A673 (cell line): ENCODE measurements at regions not wholly inside any gene's neighbourhood (a gene's known extent, or its start where the extent isn't known, plus 50 kb on each side); places are given as distances from the start of the nearest gene placed in this dataset.

Experiments
- BruUV-seq: library from RNA; stranded (reverse); fragments of 400-500 nt; replicated peaks from 2 replicates; lab custom pipeline; 2021; lab: Mats Ljungman, UMichigan
- CTCF ChIA-PET: fragments of 300-600 bp; sonication (Branson Sonifier 250); formaldehyde crosslinking; loops from one replicate; lab custom pipeline; 2022; ENCODE audit warnings: antibody characterized with exemption; lab: Charles Lee
- POLR2A ChIA-PET: fragments of 300-600 bp; sonication (Branson Sonifier 250); formaldehyde crosslinking; loops from one replicate; lab custom pipeline; 2022; ENCODE audit warnings: antibody characterized with exemption; ENCODE audit not compliant: low non-redundant PET; lab: Charles Lee
- DNase-seq: peaks from one replicate; pipeline ENCODE4 v3.0.0-alpha.2; 2015; ENCODE audit warnings: low spot score
- H3K27ac ChIP-seq: fragments of 200-600 bp; sonication (generic); 2 replicates; pipeline ENCODE4 v1.5.1; 2016; ENCODE audit warnings: mixed run types, low read depth, mild to moderate bottlenecking, mixed read lengths, antibody characterized with exemption, low read length; ENCODE audit not compliant: poor library complexity, severe bottlenecking
- H3K27me3 ChIP-seq: fragments of 200-600 bp; sonication (generic); replicated peaks from 2 replicates; pipeline ENCODE4 v1.6.1; 2017; ENCODE audit warnings: mixed run types, low read depth, mild to moderate bottlenecking, mixed read lengths, antibody characterized with exemption, low read length; ENCODE audit not compliant: insufficient read depth, poor library complexity
- H3K36me3 ChIP-seq: fragments of 200-600 bp; sonication (generic); 2 replicates; pipeline ENCODE4 v1.6.1; 2016; ENCODE audit warnings: mixed run types, mild to moderate bottlenecking, mixed read lengths, antibody characterized with exemption, low read length; ENCODE audit not compliant: insufficient read depth, poor library complexity, severe bottlenecking
- H3K4me1 ChIP-seq: fragments of 200-600 bp; sonication (generic); 2 replicates; pipeline ENCODE4 v1.6.1; 2017; ENCODE audit warnings: mixed run types, mild to moderate bottlenecking, mixed read lengths, antibody characterized with exemption, low read length; ENCODE audit not compliant: insufficient read depth, poor library complexity, severe bottlenecking
- H3K4me3 ChIP-seq: fragments of 200-600 bp; sonication (generic); 2 replicates; pipeline ENCODE4 v1.5.1; 2016; ENCODE audit warnings: low read depth, mixed run types, mild to moderate bottlenecking, mixed read lengths, low read length; ENCODE audit not compliant: poor library complexity, severe bottlenecking
- H3K9me3 ChIP-seq: fragments of 200-600 bp; sonication (generic); 2 replicates; pipeline ENCODE4 v1.6.1; 2016; ENCODE audit warnings: mixed run types, low read depth, mild to moderate bottlenecking, mixed read lengths, antibody characterized with exemption, low read length; ENCODE audit not compliant: poor library complexity, severe bottlenecking
- EZH2 ChIP-seq: fragments of 200-600 bp; sonication (generic); IDR thresholded peaks from 2 replicates; pipeline ENCODE4 v1.6.1; 2017; ENCODE audit warnings: borderline replicate concordance, low read depth, mild to moderate bottlenecking, mixed read lengths, antibody characterized with exemption, low read length; ENCODE audit not compliant: poor library complexity, severe bottlenecking
- intact Hi-C: fragments of 100-400 bp; cut with micrococcal nuclease; formaldehyde crosslinking; loops from one replicate; pipeline ENCODE4 v1.10.0; 2022; ENCODE audit not compliant: unreplicated experiment
- TF ChIP-seq, protein P1 (sequence below): fragments of 300-800, 200-600 bp; sonication (generic); conservative IDR thresholded peaks from 2 replicates; pipeline ENCODE4 v1.5.1; 2017; ENCODE audit warnings: low read depth, mild to moderate bottlenecking, antibody characterized with exemption, low read length, moderate library complexity, mixed read lengths

- intact Hi-C loops: no loop called here
- TF ChIP-seq, protein P1, sequence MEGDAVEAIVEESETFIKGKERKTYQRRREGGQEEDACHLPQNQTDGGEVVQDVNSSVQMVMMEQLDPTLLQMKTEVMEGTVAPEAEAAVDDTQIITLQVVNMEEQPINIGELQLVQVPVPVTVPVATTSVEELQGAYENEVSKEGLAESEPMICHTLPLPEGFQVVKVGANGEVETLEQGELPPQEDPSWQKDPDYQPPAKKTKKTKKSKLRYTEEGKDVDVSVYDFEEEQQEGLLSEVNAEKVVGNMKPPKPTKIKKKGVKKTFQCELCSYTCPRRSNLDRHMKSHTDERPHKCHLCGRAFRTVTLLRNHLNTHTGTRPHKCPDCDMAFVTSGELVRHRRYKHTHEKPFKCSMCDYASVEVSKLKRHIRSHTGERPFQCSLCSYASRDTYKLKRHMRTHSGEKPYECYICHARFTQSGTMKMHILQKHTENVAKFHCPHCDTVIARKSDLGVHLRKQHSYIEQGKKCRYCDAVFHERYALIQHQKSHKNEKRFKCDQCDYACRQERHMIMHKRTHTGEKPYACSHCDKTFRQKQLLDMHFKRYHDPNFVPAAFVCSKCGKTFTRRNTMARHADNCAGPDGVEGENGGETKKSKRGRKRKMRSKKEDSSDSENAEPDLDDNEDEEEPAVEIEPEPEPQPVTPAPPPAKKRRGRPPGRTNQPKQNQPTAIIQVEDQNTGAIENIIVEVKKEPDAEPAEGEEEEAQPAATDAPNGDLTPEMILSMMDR: no peak
- no peak for TF ChIP-seq EZH2
- BruUV-seq: no TSS peak
- ChIA-PET POLR2A (no interaction called here), CTCF (no interaction called here)
- H3K36me3 ChIP-seq: no peaks in the 10 kb centered on the region
- peaks cover 17% of the 10 kb centered on the region for H3K9me3 ChIP-seq
- H3K4me3 ChIP-seq: no peak overlapping the region
- H3K27me3 ChIP-seq: peaks cover 4% of the 10 kb centered on the region
- no peaks in the 10 kb centered on the region for H3K4me1 ChIP-seq
- no peak for DNase-seq
- no peak overlapping the region for H3K27ac ChIP-seq
Measured at GRCh38 chr13:34021619-34022018, 203.7 kb downstream of the RFC3 start.

DNA sequence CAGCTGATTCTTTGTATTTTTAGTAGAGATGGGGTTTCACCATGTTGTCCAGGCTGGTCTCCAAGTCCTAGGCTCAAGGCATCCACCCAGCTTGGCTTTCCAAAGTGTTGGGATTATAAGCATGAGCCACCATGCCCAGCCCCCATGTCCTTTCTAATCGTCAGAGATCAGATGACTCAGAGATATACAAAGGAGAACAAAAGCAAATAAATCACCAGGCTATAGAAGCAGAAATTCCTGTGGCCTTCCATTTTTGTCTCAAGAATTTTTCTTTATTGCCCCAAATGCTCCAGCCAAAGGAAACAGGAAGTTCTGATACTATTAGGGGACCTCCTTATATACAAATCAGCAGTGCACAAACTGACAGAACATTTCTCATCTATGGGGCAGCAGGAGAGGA, 207.8 kb downstream of the RFC3 start:
- no peak overlapping the region for H3K27ac ChIP-seq
- no peak for TF ChIP-seq EZH2
- TF ChIP-seq, protein P1: no peak
- ChIA-PET POLR2A (no interaction called here), CTCF (no interaction called here)
- no peak for DNase-seq
- intact Hi-C loops: no loop called here
- no peaks in the 10 kb centered on the region for H3K36me3 ChIP-seq
- H3K4me3 ChIP-seq: no peak overlapping the region
- no TSS peak for BruUV-seq
- no peaks in the 10 kb centered on the region for H3K4me1 ChIP-seq
- H3K9me3 ChIP-seq: peaks cover 15% of the 10 kb centered on the region
- H3K27me3 ChIP-seq: no peaks in the 10 kb centered on the region

DNA sequence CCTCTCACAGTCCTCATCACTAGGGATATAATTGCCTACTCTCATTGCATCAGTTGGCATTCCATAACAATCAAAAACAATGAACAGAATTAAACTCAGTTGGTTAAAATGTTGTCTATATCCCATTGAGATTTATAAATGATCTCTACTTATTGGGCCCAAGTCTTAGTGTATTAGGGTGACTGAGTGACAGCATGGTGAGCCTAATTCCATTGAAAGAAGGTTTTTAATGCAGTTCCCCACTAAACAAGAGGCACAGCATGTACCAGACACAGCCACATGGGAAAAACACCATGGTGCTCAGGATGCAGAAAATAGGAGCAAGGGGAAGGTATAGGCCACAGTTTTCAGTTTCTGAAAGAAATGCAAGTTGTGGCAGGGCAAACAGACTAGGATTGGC, 208.4 kb downstream of the RFC3 start:
- TF ChIP-seq, protein P1: no peak
- no peak for TF ChIP-seq EZH2
- Histone ChIP-seq H3K4me1 (no peaks in the 10 kb centered on the region), H3K27ac (no peak overlapping the region), H3K27me3 (no peaks in the 10 kb centered on the region), H3K9me3 (peaks cover 11% of the 10 kb centered on the region), H3K36me3 (no peaks in the 10 kb centered on the region), H3K4me3 (no peak overlapping the region)
- no peak for DNase-seq
- no TSS peak for BruUV-seq
- intact Hi-C loops: no loop called here
- ChIA-PET POLR2A (no interaction called here), CTCF (no interaction called here)
